ENCODE measurements at regions not wholly inside any gene's neighbourhood (a gene's known extent, or its start where the extent isn't known, plus 50 kb on each side); places are given as distances from the start of the nearest gene placed in this dataset.

DNA sequence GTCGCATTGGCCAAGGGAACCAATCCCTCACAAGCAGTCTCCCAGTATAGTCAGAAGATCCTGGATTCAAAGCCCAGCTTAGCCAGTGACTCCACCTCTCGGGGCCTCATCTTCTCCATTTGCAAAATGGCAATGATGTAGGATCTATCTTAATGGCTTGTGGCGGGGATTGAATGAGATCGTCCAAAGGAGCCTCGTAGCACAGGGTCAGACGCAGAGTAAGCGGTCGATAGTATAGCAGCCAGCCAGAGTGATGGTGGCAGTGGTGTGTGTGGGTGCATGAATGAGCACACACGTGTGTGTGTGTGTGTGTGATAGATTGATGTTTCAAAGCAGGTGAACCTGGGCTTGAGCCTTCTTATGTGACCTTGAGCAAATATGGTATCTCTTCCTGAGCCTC lies 79.8 kb upstream of the WNT4 start:
- H3K4me1 ChIP-seq (ENCODE audit: insufficient read depth, low read length): no peaks in the 10 kb centered on the region
- H3K27ac ChIP-seq (ENCODE audit: extremely low read length, insufficient read depth, low read length): no peak overlapping the region
- intact Hi-C loops (cut with micrococcal nuclease; ENCODE audit: unreplicated experiment) (no loop called here), in situ Hi-C loops (cut with HindIII; ENCODE audit: extremely low pct_ligation_motif_present, low pct_unique_long_range_greater_than_20kb) (no loop called here)
- POLR2A ChIA-PET: no interaction called here
- no TSS peak for BruUV-seq (replicated peaks)
- ATAC-seq (no peak), DNase-seq (ENCODE audit: low spot score) (no peak), FAIRE-seq (no peak)
- 30% methylated on average over 8 of the region's 9 CpGs for WGBS (ENCODE audit: low lambda C conversion rate)
- no peaks in the 10 kb centered on the region for H3K79me2 ChIP-seq (ENCODE audit: insufficient read depth, low read length)
- no peak overlapping the region for H2AFZ ChIP-seq (ENCODE audit: low read length)
- H3K9me3 ChIP-seq (ENCODE audit: low read length): no peaks in the 10 kb centered on the region
- no peak overlapping the region for H3K9ac ChIP-seq (ENCODE audit: insufficient read depth, low read depth, low read length)
- H3K27me3 ChIP-seq (ENCODE audit: control insufficient read depth in 1 of 2, insufficient read depth in 2 of 2, low read length in 2 of 2): peaks cover 8 to 67% of the 10 kb centered on the region in 2 experiments
- H3K4me3 ChIP-seq (replicated peaks in 1 of 3; ENCODE audit: insufficient read depth in 1 of 3, low read depth in 2 of 3, low read length in 3 of 3): no peak overlapping the region
- no peak overlapping the region for H3K4me2 ChIP-seq (ENCODE audit: low read depth, low read length)
- CTCF ChIA-PET (ENCODE audit: low intra/inter-chr PET ratio, low total read pairs): no interaction called here
- no peak for TF ChIP-seq ISL2 (CRISPR knock-in tag; IDR thresholded peaks at IDR 0.05)
- no peak for TF ChIP-seq ARNT (IDR thresholded peaks at IDR 0.05)
- no peak for TF ChIP-seq HMG20A (CRISPR knock-in tag; IDR thresholded peaks at IDR 0.05; ENCODE audit: borderline replicate concordance)
- TF ChIP-seq PCBP1 (IDR thresholded peaks at IDR 0.05; ENCODE audit: borderline replicate concordance, low read depth, low read length): no peak
- TF ChIP-seq MLXIP (CRISPR knock-in tag; IDR thresholded peaks at IDR 0.05; ENCODE audit: borderline replicate concordance): no peak
- no peak for TF ChIP-seq ZNF484 (CRISPR knock-in tag; IDR thresholded peaks at IDR 0.05; ENCODE audit: borderline replicate concordance, low read depth)
- no peak for TF ChIP-seq THAP11 (CRISPR knock-in tag; IDR thresholded peaks at IDR 0.05)
- TF ChIP-seq KAT2B (IDR thresholded peaks at IDR 0.05; ENCODE audit: borderline replicate concordance, low read depth, low read length): no peak
- no peaks in the 10 kb centered on the region for H3K36me3 ChIP-seq (replicated peaks in 1 of 2; ENCODE audit: control insufficient read depth in 1 of 2, insufficient read depth in 2 of 2, low read length in 2 of 2)
- 0 out of 2 replicates have a peak, but pooled peaks cover 3% of the 10 kb centered on the region for H4K20me1 ChIP-seq (ENCODE audit: insufficient read depth, low read length)

Measured in HepG2 (cell line).